ENCODE measurements at regions not wholly inside any gene's neighbourhood (a gene's known extent, or its start where the extent isn't known, plus 50 kb on each side); places are given as distances from the start of the nearest gene placed in this dataset.

GRCh38 chr7:136210079-136210478, 232.9 kb upstream of the MTPN start:
- no peak overlapping the region for H3K4me2 ChIP-seq (ENCODE audit: insufficient read depth, insufficient read length, low read length)
- no peak overlapping the region for H3K56ac ChIP-seq (ENCODE audit: insufficient read length, low read depth, low read length)
- no peak overlapping the region for H3T11ph ChIP-seq (ENCODE audit: low read length)
- H3K14ac ChIP-seq (ENCODE audit: insufficient read depth, low read length), result no peak overlapping the region
- no peaks in the 10 kb centered on the region for H3K36me3 Mint-ChIP-seq (ENCODE audit: insufficient read depth in 1 of 3, low read depth in 3 of 3)
- H4K8ac ChIP-seq (replicated peaks; ENCODE audit: insufficient read length, low read depth, low read length), result no peak overlapping the region
- no peak overlapping the region for H3K23ac ChIP-seq (ENCODE audit: insufficient read length, low read depth, low read length)
- no peak overlapping the region for H3K4ac ChIP-seq (ENCODE audit: low read depth, low read length)
- no peaks in the 10 kb centered on the region for H3K27me3 Mint-ChIP-seq (ENCODE audit: low read depth)
- no peaks in the 10 kb centered on the region for H3K27me3 ChIP-seq (ENCODE audit: insufficient read depth, low read length)
- H3K23me2 ChIP-seq (ENCODE audit: insufficient read length, low read depth, low read length, poor library complexity, severe bottlenecking), result no peaks in the 10 kb centered on the region
- DNase-seq, result no peak
- H2AK5ac ChIP-seq (ENCODE audit: insufficient read length, low read length), result no peak overlapping the region
- H3K4me1 Mint-ChIP-seq, result no peaks in the 10 kb centered on the region
- no peak overlapping the region for H2AFZ ChIP-seq (ENCODE audit: low read length)
- no peak overlapping the region for H3K9ac ChIP-seq (ENCODE audit: extremely low read depth, insufficient read length, low read length)
- no peak overlapping the region for H2BK20ac ChIP-seq (ENCODE audit: low read depth, low read length, poor library complexity, severe bottlenecking)
- H3K27ac ChIP-seq (ENCODE audit: insufficient read length, low read depth, low read length), result no peak overlapping the region
- no peak overlapping the region for H2BK15ac ChIP-seq (ENCODE audit: low read depth, low read length)
- H3K9me3 Mint-ChIP-seq, result no peaks in the 10 kb centered on the region; a peak in 1 of 5 replicates
- no peak overlapping the region for H4K5ac ChIP-seq (ENCODE audit: insufficient read length, low read depth, low read length)
- no peaks in the 10 kb centered on the region for H3K4me1 ChIP-seq (ENCODE audit: insufficient read depth, low read length)
- H3K27ac Mint-ChIP-seq, result no peak overlapping the region
- H2BK12ac ChIP-seq (ENCODE audit: insufficient read length, low read depth, low read length), result no peak overlapping the region
- no peak overlapping the region for H3K4me3 Mint-ChIP-seq
- H3K9me3 ChIP-seq (ENCODE audit: control insufficient read depth, low read depth, low read length), result no peaks in the 10 kb centered on the region
- H4K20me1 ChIP-seq (ENCODE audit: control insufficient read depth, insufficient read depth, insufficient read length), result no peaks in the 10 kb centered on the region
- TF ChIP-seq, protein P1, sequence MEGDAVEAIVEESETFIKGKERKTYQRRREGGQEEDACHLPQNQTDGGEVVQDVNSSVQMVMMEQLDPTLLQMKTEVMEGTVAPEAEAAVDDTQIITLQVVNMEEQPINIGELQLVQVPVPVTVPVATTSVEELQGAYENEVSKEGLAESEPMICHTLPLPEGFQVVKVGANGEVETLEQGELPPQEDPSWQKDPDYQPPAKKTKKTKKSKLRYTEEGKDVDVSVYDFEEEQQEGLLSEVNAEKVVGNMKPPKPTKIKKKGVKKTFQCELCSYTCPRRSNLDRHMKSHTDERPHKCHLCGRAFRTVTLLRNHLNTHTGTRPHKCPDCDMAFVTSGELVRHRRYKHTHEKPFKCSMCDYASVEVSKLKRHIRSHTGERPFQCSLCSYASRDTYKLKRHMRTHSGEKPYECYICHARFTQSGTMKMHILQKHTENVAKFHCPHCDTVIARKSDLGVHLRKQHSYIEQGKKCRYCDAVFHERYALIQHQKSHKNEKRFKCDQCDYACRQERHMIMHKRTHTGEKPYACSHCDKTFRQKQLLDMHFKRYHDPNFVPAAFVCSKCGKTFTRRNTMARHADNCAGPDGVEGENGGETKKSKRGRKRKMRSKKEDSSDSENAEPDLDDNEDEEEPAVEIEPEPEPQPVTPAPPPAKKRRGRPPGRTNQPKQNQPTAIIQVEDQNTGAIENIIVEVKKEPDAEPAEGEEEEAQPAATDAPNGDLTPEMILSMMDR (conservative IDR thresholded peaks at IDR 0.05), result no peak
- H2BK120ac ChIP-seq (ENCODE audit: low read depth, low read length, poor library complexity, severe bottlenecking), result no peak overlapping the region
- H3K79me1 ChIP-seq (ENCODE audit: insufficient read depth, low read depth, low read length, poor library complexity, severe bottlenecking), result no peaks in the 10 kb centered on the region
- no peak overlapping the region for H3K18ac ChIP-seq (ENCODE audit: insufficient read length, low read depth, low read length)
- no peak overlapping the region for H2BK5ac ChIP-seq (ENCODE audit: insufficient read length, low read length)
- H4K91ac ChIP-seq (ENCODE audit: insufficient read length, low read depth, low read length), result no peak overlapping the region
- no peaks in the 10 kb centered on the region for H3K79me2 ChIP-seq (ENCODE audit: insufficient read depth, low read length)
